NCI-H128 (cell line): ENCODE measurements at regions not wholly inside any gene's neighbourhood (a gene's known extent, or its start where the extent isn't known, plus 50 kb on each side); places are given as distances from the start of the nearest gene placed in this dataset.

Source experiments
- DNase-seq: peaks from one replicate; lab custom pipeline; 2025; ENCODE audit not compliant: unreplicated experiment; lab: John Stamatoyannopoulos, UW

DNA sequence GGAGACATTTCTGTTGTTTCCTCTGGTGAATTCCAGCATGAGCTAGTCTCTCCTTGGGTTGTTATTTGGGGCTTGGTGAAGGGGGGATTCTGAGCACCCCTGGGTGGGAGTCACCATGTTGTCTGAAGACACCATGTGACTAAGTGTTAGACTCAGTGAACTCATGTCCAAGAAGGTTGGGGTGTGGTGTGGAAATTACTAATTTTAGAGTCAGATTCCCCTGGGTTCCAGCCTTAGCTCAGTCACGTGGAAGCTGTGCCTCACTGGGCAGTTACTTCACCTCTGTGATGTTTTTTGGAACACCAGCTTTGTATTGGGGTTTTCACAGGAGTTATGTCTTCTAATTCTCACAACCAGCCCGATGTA is 171.5 kb downstream of the RPLP1 start:
- DNase-seq = no peak

DNA sequence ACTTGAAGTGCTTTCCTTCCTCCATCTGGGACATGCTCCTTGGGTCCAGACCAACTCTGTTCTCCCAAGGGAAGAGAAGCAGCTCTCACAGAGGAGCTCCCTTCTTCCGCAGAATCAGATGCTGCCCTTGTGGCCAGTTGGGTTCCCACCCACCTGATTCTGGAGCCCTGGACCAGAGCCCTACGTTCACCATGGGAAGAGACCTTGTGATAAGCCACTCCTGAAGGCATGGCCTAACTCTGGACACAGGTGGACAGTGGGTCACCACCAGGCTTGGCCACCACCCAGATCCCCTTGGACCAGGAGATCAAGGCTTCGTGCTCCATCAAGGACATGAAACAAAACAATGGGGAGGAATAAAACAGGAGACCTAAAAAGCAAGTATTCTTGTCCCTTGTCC is 172.2 kb downstream of the RPLP1 start:
- DNase-seq = no peak

DNA sequence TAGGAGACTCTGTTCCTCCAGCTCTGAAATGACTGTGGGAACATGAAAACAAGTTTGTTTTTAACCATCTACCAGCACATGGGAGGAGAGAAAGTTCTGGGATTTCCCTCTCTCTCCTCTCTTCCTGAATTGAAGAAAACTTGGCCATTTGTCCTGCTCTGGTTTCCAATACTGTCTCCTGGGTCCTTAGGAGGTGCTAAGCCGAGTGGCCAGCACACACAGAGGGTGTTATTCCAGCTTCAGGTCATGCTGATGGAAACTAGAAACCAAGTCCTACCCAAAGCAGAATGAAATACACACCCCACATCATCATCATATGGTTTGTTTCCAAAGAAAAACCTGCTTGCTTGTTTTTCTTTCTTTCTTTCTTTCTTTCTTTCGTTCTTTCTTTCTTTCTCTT is 172.7 kb downstream of the RPLP1 start:
- no peak for DNase-seq

DNA sequence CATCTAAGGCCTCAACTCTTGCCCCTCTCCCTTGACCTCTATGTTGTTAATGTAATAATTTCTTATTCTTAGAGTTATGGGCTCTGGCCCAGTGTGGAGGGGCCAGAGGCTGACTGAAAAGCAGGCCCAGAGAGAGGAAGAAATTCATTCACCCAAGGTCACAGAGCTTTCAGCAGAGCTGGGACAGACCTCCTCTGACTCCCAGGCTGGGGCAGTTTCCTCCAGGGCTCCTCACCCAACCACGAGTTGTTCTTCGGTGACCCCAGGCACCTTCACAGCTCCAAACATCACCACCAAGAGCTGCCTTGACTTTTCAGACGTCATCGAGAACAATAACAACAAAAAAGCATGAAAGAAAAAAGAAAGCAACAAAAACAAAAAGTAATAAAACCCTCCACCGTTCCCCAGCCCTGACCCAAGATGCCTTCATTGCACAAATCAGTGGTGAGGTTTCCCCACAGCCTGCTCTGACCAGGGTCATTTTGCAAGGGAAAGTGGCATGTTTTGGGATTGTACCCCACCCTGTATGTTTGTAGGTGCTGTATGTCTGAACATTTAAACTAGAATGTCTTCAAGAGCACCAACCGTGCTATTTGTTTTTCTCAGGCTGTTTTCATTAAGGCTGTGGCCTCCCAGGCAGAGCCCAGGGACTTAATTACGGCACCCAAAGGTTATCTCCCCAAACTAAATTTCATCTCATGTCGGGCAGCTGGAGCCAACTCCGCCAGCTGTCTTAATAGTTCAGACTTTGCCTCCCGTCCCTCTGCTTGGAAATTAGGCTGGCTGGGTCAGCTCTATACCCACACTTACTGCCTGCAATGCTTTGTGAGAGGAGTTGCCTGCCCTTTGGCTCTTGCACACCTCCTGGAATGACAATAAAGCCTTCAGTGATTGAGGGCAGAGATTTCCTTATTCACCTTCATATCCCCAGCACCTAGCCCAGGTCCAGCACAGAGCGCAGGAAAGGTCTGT is 173.8 kb downstream of the RPLP1 start:
- DNase-seq = no peak

DNA sequence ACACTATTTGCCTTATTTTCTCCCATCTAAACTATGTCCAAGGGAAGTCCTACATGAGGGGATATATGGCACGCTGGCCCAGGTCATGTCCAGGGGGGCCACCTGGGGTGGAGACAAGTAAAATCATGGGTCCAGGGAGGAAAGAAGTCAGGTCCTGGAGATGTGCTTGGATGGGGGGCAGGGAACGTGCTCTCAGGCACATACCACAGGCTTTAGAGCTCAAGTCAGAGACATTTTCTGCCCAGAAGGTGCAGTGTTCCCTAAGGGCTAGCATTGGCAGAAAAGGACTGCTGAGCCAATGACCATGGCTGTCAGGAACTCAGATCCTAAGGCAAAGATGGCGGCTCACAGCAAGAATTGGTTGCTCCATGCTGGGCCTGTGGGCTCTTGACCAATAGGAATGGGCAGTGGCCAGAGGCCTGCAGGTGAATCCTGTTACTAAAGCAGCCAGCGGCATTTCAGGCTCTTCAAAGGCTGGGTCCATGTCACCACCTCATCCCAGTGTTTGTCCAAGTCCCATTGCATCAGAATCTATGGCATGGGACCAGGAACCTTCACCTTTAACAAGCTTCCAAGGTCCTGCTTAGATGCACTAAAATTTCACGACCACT is 175.0 kb downstream of the RPLP1 start:
- no peak for DNase-seq

DNA sequence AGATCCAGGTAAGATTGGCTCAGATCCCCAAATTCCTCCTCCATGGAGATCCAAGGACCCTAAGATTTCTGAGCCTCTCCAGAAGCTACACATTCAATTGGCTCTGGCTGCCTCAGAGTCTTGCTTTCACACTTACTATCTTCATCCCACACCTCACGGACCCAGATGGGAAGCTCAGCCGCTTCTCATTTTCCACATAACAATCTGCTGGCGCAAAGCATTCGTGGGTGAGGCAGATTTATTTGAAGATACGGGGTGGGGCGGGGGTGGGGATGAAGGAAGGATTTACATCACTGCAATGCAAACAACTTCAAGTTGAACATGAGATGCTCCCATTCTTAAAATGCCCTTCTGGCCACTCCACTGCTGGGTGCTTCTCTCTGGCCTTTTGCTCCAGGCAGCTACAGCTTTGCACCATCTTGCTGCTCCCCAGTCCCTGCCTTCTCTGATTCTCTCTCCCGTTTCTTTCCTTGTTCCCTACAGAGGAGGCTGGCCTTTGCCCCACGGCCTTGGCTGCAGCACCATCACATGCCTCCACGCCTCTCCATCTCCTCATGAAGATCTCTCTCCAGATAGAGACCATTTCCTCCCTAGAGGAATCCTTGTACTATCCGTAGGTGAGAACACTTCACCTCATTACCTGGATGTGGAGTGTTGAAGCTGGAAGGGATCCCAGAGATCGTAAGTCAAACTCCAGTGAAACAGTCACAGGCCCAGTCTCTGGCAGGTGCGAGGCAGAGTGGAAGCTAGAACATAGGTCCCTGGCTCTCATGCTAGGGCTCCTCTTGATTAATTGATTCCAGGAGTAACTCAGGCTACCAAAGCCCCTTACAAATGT is 175.9 kb downstream of the RPLP1 start:
- DNase-seq = no peak

DNA sequence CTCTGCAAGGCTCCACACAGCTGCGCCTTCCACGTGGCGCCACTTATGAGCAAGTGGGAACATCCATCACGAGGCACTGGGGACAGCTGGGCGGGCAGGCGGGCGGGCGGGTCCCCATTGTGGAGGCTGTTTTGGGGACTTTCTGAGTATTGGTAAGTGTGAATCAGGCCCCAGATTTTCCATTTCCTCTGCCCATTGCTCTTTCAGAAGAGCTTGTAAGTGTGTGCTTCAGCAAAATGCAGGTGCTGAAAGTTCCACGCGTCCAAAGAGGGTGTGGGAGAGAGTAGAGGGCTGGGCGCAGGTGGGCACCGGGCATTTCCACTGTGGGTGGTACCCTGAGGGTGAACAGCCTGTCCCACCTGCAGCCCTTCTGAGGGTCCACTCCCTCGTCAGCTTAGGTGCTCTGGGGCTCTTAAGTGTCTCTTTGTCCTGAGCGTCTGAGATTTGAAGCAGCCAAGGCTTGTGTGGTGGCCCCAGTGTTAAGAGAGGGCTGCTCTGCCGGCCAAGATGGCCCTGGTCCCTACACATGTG is 177.1 kb downstream of the RPLP1 start:
- no peak for DNase-seq

DNA sequence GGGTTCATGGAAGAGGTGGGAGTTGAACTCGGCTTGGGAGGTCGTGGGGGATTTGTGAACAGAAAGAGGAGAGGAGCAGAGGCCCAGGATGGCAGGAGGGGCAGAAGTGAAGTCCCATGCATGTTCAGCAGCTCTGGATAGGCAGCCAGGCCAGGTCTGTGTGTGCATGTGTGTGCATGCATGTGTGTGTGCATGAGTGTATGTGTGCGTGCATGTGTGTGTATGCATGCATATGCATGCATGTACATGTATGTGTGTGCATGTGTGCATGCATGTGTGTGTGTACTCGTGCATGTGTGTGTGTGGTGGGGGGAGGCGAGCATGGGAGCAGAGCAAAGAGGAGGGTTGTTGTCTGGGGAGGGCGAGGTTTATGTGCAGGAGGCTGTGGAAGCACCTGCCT is 178.4 kb downstream of the RPLP1 start:
- no peak for DNase-seq

DNA sequence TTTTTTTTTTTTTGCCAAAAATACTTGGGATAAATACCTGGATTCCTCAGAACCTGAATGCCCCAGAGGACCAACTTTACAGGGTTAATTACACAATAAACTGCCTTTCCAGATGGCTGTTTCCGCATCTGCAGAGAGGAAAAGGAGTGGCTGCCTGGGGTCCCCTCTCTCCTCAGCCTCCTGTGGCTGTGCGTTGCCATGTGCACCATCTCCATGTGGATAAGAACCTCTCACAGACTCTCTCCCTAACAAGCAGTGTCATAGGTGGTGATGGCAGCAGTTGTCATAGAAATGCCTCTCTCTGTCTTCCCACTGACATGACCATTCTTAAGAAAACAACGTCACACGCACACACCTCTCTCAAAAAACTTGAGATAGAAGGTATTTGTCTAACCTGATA is 179.4 kb downstream of the RPLP1 start:
- DNase-seq = no peak

DNA sequence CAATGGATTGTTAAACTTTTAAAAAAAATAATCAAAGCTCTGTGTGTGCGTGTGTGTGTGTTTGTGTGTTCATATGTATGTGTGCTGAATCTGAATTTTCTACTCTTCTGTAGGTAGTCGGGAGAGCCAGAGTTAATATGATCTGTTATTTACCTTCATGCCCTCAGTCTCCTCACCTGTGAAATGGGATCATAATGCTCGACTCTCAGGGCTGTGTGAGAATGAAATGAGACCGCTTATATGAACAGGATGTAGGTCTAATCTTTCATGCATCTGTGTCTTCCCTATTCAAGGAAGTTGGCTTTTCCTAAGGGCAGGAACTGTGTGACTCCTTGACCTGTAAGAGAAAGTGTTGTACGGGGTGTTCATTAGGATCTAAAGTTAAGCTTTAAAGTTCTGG is 182.2 kb downstream of the RPLP1 start:
- DNase-seq = no peak

DNA sequence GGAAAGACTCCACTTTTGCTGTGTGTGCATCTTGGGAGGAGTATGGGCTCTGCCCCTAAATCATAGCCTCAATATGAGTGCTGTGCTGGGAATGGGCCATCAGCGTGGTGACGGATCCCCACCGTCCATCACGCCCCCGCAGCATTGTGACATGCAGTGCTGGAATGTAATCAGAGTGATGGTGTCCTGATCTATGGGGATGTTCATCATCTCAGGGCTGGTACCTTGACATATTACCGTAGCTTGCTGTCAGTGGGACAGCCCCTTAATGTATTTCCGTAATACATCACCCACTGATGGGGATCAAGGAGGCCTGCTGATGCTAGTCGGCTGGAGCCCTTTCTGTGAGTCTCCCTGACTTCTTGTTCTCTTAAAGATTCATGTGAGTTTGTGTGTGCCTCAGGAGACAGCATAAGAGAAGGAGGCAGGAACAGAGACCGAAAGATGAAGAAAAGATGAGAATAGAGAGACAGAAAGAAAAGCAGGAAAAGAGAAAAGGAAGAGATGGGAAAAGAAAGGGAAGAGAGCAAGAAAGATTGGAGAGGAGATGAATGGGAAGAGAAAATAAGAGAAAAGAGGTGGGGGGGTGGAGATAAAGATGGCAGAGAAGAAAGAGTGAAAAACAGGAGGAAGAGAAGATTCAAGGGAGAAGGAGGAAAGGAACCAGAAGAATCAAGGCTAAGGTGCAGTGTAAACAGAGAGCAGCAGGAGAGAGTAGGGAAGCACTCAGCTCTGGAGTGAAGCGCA is 183.7 kb downstream of the RPLP1 start:
- DNase-seq = no peak

DNA sequence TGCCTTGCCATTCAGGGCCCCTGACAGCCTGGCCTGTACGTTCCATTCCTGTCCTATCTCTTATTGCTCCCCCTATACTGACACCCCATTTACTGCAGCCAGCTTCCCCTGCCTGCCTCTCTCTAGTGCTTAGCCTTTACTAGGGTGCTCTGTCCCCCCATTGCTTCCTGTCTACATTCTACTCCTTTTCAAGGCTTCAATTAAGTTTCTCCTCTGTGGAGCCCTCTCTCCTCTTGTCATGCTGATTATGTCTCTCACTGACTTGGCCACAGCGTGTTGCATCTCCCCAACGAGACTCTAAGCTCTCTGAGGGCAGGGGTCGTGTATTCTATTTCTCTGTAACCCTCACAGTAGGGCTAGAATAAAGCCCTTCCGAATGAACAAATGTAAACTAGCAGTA is 185.2 kb downstream of the RPLP1 start:
- DNase-seq = no peak

DNA sequence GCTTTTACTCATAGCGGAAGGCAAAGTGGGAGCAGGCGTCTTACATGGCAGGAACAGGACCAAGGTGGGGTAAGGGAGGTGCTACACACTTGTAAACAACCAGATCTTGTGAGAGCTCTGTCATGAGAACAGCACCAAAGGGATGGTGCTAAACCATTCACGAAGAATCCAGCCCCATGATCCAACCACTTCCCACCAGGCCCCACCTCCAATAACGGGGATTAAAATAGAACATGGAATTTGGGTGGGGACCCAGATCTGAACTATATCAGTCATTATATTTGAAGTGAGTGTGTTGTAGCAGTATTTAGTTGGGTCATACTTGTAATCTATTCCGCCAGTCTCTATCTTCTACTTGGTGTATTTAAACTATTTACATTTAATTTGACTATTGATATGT is 190.9 kb downstream of the RPLP1 start:
- no peak for DNase-seq

DNA sequence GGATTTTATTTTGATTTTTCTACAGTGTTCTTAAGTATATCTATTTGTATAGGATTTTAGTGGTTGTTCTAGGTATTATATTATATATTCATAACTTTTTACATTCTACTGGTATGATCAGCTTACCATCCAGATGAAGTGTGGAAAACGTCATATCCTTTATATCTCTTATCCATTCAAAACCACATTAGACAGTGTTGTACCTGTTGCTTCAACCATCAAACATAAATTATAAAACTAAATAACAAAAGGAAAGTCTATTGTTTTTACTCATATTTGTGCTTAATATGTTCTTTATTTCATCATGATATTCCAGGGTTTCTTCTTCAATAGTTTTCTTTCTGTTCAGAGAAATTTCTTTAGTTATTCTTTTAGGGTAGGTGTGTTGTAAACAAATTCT is 191.4 kb downstream of the RPLP1 start:
- no peak for DNase-seq

DNA sequence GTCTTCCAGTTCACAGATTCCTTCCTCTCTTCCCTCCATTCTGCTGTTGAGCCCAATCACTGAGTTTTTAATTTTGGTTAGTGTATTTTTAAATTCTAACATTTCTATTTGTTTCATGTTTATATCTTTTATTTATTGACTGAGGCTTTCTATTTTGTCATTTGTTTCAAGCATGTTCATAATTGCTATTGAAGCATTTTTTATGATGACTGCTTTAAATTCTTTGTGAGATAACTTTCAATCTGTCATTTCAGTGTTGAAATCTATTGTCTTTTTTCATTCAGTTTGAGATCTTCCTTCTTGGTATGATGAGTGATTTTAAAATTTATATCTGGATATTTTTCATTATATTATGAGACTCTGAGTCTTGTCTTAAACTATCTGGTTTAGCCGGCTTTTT is 192.3 kb downstream of the RPLP1 start:
- no peak for DNase-seq

DNA sequence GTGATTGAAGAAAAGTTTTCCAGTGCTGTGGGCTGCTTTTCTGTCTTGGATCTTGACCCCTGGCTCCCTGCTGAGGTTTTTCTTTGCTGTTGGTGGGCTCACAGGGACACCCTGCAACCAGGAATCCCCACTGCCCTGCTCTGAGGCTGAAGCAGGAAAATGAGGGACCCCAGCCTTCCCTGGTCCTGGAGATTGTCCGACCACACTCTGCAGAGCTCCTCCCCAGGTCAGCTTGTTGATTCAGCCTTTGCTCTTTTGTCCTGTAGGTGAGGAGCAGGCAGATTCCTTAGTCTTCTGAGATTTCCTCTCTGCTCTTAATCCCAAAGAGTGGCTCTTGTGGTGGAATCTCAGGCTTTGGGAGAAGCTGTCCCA is 194.5 kb downstream of the RPLP1 start:
- no peak for DNase-seq

DNA sequence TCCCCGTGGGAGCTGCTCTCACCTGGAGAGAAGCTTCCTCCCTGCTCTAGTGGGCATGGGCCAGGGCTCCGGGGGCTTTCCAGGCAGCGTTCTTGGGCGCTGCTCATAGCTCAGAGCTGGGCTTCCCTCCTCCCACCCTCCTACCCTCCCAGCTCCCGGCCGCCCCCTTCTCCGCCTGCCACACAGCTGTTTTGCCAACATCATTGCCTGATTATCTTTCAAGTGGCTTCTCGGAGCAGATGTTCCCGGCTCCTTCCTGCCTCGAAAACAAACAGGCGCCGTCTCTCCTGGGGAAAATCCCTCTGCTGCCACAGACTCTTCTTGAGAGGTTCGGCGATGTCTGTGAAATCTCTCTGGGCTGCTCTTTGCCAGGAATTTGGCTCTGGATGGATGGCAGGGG is 195.6 kb downstream of the RPLP1 start:
- no peak for DNase-seq

DNA sequence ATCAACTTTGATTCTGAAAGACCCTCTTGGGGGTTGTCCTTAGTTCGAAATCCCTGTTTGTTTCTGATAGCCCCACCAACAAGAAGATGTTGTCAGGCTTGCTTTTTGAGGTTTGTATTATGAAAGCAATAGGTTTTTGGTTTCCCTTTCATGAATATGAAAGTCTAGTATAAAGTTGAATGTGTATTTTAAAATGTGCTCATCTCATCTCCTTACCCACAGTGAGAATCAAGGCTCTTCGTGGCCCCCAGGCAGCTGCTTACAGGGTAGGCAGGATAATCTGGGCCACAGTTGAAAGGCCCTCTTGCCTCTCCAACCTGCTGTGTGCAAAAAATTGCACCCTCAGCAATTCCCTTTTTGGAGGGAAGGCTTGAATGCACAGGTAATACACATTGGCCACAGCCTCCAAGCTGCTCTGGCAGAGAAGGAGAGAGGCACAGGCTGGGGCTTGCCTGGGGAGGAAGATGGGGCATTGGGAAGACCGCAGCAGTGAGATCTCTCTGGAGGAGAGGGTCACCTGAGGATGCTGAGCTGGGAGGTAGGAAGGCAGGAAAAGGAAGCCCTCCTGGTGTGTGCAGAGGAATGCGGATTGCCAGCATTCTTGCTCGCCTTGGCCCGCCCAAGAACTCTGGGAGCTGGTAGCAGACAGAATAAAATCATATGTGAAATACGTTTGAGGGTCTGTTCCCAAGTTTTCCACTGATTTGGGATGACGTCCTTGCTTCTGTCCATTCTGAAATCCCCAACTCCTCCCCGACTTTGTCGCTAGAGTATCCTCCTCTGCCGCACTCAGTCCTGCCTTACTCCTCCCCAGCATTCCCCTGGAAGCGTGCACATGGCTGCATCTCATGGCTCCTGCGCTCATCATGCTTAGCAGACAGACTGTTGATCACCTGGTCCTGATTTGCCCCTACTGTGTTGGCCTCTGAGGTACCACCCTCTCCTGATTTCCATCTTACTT is 196.4 kb downstream of the RPLP1 start:
- no peak for DNase-seq

DNA sequence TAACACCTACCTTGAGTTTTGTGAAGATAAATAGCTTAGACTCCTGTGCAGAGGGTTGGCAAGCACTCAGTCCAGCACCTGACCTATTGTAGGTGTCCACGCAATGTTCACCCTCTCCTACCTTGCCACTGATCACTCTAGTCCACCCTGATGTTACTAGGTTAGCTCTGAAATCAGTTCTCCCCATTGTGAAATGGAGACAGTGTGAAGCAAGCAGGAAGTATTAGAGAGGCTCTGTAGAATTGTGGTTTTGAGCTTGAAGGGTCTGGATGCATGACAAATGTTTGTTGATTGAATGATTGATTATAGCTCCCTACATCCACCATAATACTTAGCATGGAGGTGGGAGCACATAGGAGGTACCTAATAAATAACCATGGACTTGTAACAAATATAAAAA is 199.7 kb downstream of the RPLP1 start:
- no peak for DNase-seq
